Neuronal stem cell (in vitro differentiated cells): ENCODE measurements at regions not wholly inside any gene's neighbourhood (a gene's known extent, or its start where the extent isn't known, plus 50 kb on each side); places are given as distances from the start of the nearest gene placed in this dataset.

Experiments
- DNase-seq: peaks from one replicate; pipeline ENCODE4 v3.0.0-alpha.2; 2013; ENCODE audit warnings: low spot score
- H2AFZ ChIP-seq: one replicate; pipeline ENCODE4 v1.6.1; 2013; ENCODE audit warnings: mild to moderate bottlenecking, low read length, inconsistent platforms
- H2AK5ac ChIP-seq: 2 replicates; pipeline ENCODE4 v1.6.1; 2013; ENCODE audit warnings: low read depth, mild to moderate bottlenecking, inconsistent platforms, low read length, moderate library complexity, mixed read lengths
- H2BK120ac ChIP-seq: 2 replicates; pipeline ENCODE4 v1.6.1; 2013; ENCODE audit warnings: low read depth, mild to moderate bottlenecking, inconsistent platforms, low read length, moderate library complexity, mixed read lengths
- H2BK12ac ChIP-seq: one replicate; pipeline ENCODE4 v1.6.1; 2013; ENCODE audit warnings: low read length, inconsistent platforms
- H2BK15ac ChIP-seq: 2 replicates; pipeline ENCODE4 v1.6.1; 2013; ENCODE audit warnings: mild to moderate bottlenecking, low read length, inconsistent platforms, mixed read lengths
- H2BK5ac ChIP-seq: one replicate; pipeline ENCODE4 v1.6.1; 2013; ENCODE audit warnings: inconsistent platforms, mild to moderate bottlenecking, low read length, moderate library complexity
- H3K14ac ChIP-seq: one replicate; pipeline ENCODE4 v1.6.1; 2013; ENCODE audit warnings: low read length, inconsistent platforms
- H3K18ac ChIP-seq: 2 replicates; pipeline ENCODE4 v1.6.1; 2013; ENCODE audit warnings: low read length, inconsistent platforms
- H3K23ac ChIP-seq: 2 replicates; pipeline ENCODE4 v1.6.1; 2013; ENCODE audit warnings: low read depth, mild to moderate bottlenecking, mixed read lengths, low read length, inconsistent platforms; ENCODE audit not compliant: poor library complexity
- H3K27ac ChIP-seq: replicated peaks from 3 replicates; pipeline ENCODE4 v1.5.1; 2013; ENCODE audit warnings: low read length, inconsistent platforms
- H3K27me3 ChIP-seq, 3 experiments: 2 replicates each; pipeline ENCODE4 v1.6.1; 2013; ENCODE audit warnings: low read length in 3 of 3, mild to moderate bottlenecking in 2 of 3, inconsistent platforms in 1 of 3, low read depth in 1 of 3, mixed read lengths in 1 of 3, moderate library complexity in 1 of 3; ENCODE audit not compliant: control insufficient read depth in 3 of 3, insufficient read depth in 3 of 3
- H3K36me3 ChIP-seq, 2 donors: replicated peaks in 1 of 2; 2 replicates each; pipeline ENCODE4 v1.6.1; 2013; ENCODE audit warnings: low read length in 2 of 2; ENCODE audit not compliant: control insufficient read depth in 2 of 2, insufficient read depth in 2 of 2
- H3K4ac ChIP-seq: 2 replicates; pipeline ENCODE4 v1.6.1; 2013; ENCODE audit warnings: inconsistent platforms, mild to moderate bottlenecking, low read length, moderate library complexity
- H3K4me1 ChIP-seq, 2 donors: 1 replicate in 1 of 2; 2 replicates in 1 of 2; pipeline ENCODE4 v1.6.1; 2013; ENCODE audit warnings: low read length in 2 of 2, low read depth in 1 of 2; ENCODE audit not compliant: control insufficient read depth in 2 of 2, insufficient read depth in 1 of 2
- H3K4me2 ChIP-seq: one replicate; pipeline ENCODE4 v1.6.1; 2013; ENCODE audit warnings: mild to moderate bottlenecking, low read length, inconsistent platforms; ENCODE audit not compliant: insufficient read depth, poor library complexity, severe bottlenecking
- H3K4me3 ChIP-seq, 2 donors: 2 replicates each; pipeline ENCODE4 v1.5.1; 2013; ENCODE audit warnings: low read length in 2 of 2, mild to moderate bottlenecking in 2 of 2, inconsistent platforms in 1 of 2, moderate library complexity in 1 of 2
- H3K79me1 ChIP-seq: one replicate; pipeline ENCODE4 v1.6.1; 2013; ENCODE audit warnings: low read depth, mild to moderate bottlenecking, inconsistent platforms, low read length, moderate library complexity
- H3K9ac ChIP-seq: one replicate; pipeline ENCODE4 v1.6.1; 2013; ENCODE audit warnings: mild to moderate bottlenecking, low read depth, low read length, inconsistent platforms; ENCODE audit not compliant: poor library complexity
- H3K9me3 ChIP-seq, 2 donors: replicated peaks in 1 of 2; 2 replicates each; pipeline versions ENCODE3 to v1.6.1; 2013; ENCODE audit warnings: low read length in 2 of 2, mild to moderate bottlenecking in 2 of 2, inconsistent platforms in 1 of 2, low read depth in 1 of 2, mixed read lengths in 1 of 2, moderate library complexity in 1 of 2; ENCODE audit not compliant: control insufficient read depth in 2 of 2, insufficient read depth in 1 of 2
- H4K8ac ChIP-seq: one replicate; pipeline ENCODE4 v1.6.1; 2013; ENCODE audit warnings: low read depth, mild to moderate bottlenecking, inconsistent platforms, low read length, moderate library complexity
- H4K91ac ChIP-seq: one replicate; pipeline ENCODE4 v1.6.1; 2013; ENCODE audit warnings: low read length, low read depth, mild to moderate bottlenecking, inconsistent platforms; ENCODE audit not compliant: poor library complexity
- WGBS, 2 donors: extraction: QIAGEN DNeasy Blood & Tissue Kit; methylation state at CpG; one replicate each; pipeline ENCODE4 v1.1.7; 2013; ENCODE audit warnings: missing lambda C conversion rate in 2 of 2, mixed read lengths in 1 of 2; ENCODE audit not compliant: insufficient read length in 2 of 2, insufficient replicate concordance in 1 of 2; ENCODE audit errors: extremely low coverage in 2 of 2; 5-methylcytosine and 5-hydroxymethylcytosine counted together

DNA sequence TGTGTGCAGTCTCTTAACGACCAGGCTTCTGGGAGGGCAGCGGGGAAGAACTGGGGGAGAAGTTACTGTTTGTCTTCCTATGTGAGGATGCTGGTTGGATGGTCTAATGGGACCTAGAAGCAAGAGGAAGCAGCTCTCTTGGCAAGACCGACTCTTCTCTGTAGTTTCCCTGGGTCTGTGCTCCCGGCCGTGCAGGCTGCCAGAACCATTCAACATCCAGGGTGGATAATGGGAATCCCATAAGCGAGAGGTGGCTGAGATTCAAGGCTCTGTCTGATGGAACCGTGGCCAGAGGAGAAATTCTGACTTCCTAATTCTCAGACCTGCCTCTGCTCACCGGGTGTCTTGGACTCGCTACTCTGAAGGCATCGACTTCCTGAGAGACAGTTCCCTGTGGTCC is 561.0 kb upstream of the TBX3 start:
- Histone ChIP-seq H3K79me1 (no peaks in the 10 kb centered on the region), H2BK15ac (no peak overlapping the region), H4K8ac (no peak overlapping the region), H2AFZ (no peak overlapping the region), H3K9me3 (no peaks in the 10 kb centered on the region), H4K91ac (no peak overlapping the region), H3K9ac (no peak overlapping the region), H3K4ac (no peak overlapping the region), H3K18ac (no peak overlapping the region), H3K36me3 (no peaks in the 10 kb centered on the region), H3K27ac (no peak overlapping the region), H2AK5ac (no peak overlapping the region), H3K27me3 (no peaks in the 10 kb centered on the region), H3K14ac (peak overlapping the region; percentile 15), H2BK5ac (no peak overlapping the region), H2BK12ac (no peak overlapping the region), H2BK120ac (no peak overlapping the region), H3K4me1 (no peaks in the 10 kb centered on the region), H3K4me3 (no peak overlapping the region), H3K23ac (no peak overlapping the region), H3K4me2 (no peak overlapping the region)
- WGBS, 2 donors: no CpG with 5 or more reads among the region's 10 CpGs
- no peak for DNase-seq

DNA sequence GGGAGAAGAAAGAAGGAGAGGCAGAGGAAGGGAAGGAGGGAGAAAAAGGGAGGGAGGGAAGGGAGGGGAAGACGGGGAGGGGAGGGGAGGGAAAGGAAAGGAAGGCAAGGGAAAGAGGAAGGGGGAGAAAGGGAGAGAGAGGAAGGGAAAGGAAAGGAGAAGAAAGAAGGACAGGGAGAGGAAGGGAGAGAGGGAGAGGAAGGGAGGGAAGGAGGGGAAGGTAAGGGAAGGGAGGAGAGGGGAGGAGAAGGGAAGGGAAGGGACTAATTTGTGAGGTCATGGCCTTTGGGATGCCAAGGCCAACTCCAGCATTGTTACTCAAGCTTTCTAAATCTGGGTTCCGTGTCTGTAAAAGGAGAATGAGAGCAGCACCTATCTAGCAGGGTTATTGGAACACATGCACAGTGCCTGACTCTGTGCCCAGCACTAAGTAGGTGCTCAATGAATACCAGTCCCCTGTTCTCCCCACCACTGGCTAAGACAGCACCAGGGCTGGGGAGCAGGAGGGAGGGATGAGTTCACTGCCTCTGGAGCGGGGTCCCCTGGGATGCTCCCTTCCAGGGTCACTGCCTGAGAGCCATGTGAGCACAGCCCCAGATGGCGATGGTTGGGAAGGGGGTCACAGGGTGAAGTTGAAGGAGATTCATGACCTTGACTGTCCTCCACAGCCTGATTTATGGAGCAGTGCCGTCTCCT is 560.1 kb upstream of the TBX3 start:
- DNase-seq: no peak
- no CpG with 5 or more reads among the region's 5 CpGs for WGBS, 2 donors

DNA sequence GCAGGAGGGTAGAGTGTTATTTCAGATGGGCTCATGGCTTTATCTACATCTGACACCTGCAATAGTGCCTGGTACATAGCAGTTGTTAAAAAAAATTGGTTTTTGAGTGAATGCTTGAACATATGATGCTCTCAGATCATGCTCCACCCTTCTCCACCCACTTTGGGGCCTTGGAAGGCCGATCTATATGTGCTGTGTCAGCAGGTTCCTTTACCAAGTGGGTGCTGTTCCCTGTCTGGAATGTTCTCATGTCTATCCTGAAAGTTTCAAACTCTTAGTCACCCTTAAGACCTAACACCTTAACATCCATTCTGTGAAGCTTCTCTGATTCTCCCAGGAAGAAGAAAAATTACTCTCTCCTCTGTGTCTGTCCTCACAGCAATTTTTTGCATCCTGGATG is 556.3 kb upstream of the TBX3 start:
- no peak overlapping the region for H3K23ac ChIP-seq
- H2BK120ac ChIP-seq: no peak overlapping the region
- WGBS, 2 donors: no CpG with 5 or more reads among the region's 1 CpG

More for the DNA sequence above, 560.1 kb upstream of the TBX3 start:
- H3K4ac ChIP-seq: no peak overlapping the region
- no peaks in the 10 kb centered on the region for H3K36me3 ChIP-seq
- H3K4me1 ChIP-seq: no peaks in the 10 kb centered on the region
- peak overlapping the region in 1 of 2 donors; percentile 30 for H3K4me3 ChIP-seq
- H3K27ac ChIP-seq: no peak overlapping the region
- no peak overlapping the region for H2AK5ac ChIP-seq
- H4K91ac ChIP-seq: no peak overlapping the region
- H2BK5ac ChIP-seq: no peak overlapping the region
- H3K9ac ChIP-seq: no peak overlapping the region
- H2BK15ac ChIP-seq: no peak overlapping the region
- no peak overlapping the region for H4K8ac ChIP-seq
- H2BK120ac ChIP-seq: no peak overlapping the region
- no peaks in the 10 kb centered on the region for H3K9me3 ChIP-seq
- H3K23ac ChIP-seq: no peak overlapping the region
- no peak overlapping the region for H3K18ac ChIP-seq
- H3K79me1 ChIP-seq: no peaks in the 10 kb centered on the region
- H2AFZ ChIP-seq: no peak overlapping the region
- H3K27me3 ChIP-seq: no peaks in the 10 kb centered on the region
- H3K14ac ChIP-seq: no peak overlapping the region
- no peak overlapping the region for H2BK12ac ChIP-seq
- no peak overlapping the region for H3K4me2 ChIP-seq

DNA sequence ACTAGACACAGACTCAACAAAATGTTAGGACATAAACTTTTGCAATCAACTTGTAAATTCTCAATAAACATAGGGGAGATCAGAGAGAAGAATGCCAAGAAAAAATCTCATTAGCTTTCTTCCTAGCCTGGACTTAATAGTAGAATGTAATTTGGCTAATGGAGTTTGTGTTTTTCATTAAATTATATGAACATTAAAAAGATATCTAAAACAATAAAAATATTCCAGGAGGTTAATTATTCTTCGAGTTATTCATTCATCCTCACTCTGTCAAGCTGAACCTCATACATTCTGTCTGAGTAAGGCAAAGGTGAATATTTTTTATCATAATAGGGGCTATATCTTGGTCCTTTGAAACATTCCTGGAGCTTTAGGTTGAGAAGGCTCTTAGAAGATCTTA is 551.9 kb upstream of the TBX3 start:
- Histone ChIP-seq H3K27me3 (no peaks in the 10 kb centered on the region), H3K9me3 (no peaks in the 10 kb centered on the region), H3K27ac (no peak overlapping the region), H2BK5ac (no peak overlapping the region), H3K36me3 (no peaks in the 10 kb centered on the region), H3K14ac (no peak overlapping the region), H2AK5ac (no peak overlapping the region), H3K9ac (no peak overlapping the region), H3K4me1 (peaks cover 0 to 2% of the 10 kb centered on the region in 2 donors), H2BK15ac (no peak overlapping the region), H4K91ac (no peak overlapping the region), H2BK12ac (no peak overlapping the region), H3K4me2 (no peak overlapping the region), H3K23ac (no peak overlapping the region), H3K4me3 (no peak overlapping the region), H4K8ac (no peak overlapping the region), H3K18ac (no peak overlapping the region), H3K4ac (no peak overlapping the region), H2AFZ (no peak overlapping the region), H3K79me1 (no peaks in the 10 kb centered on the region), H2BK120ac (no peak overlapping the region)
- no CpG with 5 or more reads among the region's 1 CpG for WGBS, 2 donors
- DNase-seq: no peak

More for the DNA sequence above, 556.3 kb upstream of the TBX3 start:
- no peak overlapping the region for H3K14ac ChIP-seq
- DNase-seq: no peak
- H3K9ac ChIP-seq: no peak overlapping the region
- H3K4me1 ChIP-seq: no peaks in the 10 kb centered on the region
- H4K8ac ChIP-seq: no peak overlapping the region
- H2BK15ac ChIP-seq: no peak overlapping the region
- no peak overlapping the region for H4K91ac ChIP-seq
- H3K79me1 ChIP-seq: no peaks in the 10 kb centered on the region
- no peak overlapping the region for H3K4ac ChIP-seq
- no peak overlapping the region for H3K27ac ChIP-seq
- H3K36me3 ChIP-seq: no peaks in the 10 kb centered on the region
- no peaks in the 10 kb centered on the region for H3K9me3 ChIP-seq
- H2BK5ac ChIP-seq: no peak overlapping the region
- H3K27me3 ChIP-seq: no peaks in the 10 kb centered on the region
- no peak overlapping the region for H2AK5ac ChIP-seq
- no peak overlapping the region for H3K18ac ChIP-seq
- H2AFZ ChIP-seq: no peak overlapping the region
- H3K4me3 ChIP-seq: no peak overlapping the region
- H2BK12ac ChIP-seq: no peak overlapping the region
- H3K4me2 ChIP-seq: no peak overlapping the region
